ENCODE measurements at regions not wholly inside any gene's neighbourhood (a gene's known extent, or its start where the extent isn't known, plus 50 kb on each side); places are given as distances from the start of the nearest gene placed in this dataset.

- no peaks in the 10 kb centered on the region for H3K36me3 ChIP-seq
- no peaks in the 10 kb centered on the region for H3K4me1 ChIP-seq
- no peak overlapping the region for H3K4me3 ChIP-seq
- TF ChIP-seq CTCF (IDR thresholded peaks at IDR 0.05) = no peak
- no peak for FAIRE-seq
- no peak for ATAC-seq
- H3K27ac ChIP-seq = no peak overlapping the region
- DNase-seq = no peak
- WGBS, 2 donors = 88 to 96% methylated on average over 2 of the region's 2 CpGs
- intact Hi-C loops (cut with DNase I) = no loop called here
- no peaks in the 10 kb centered on the region for H3K27me3 ChIP-seq
- no peaks in the 10 kb centered on the region for H3K9me3 ChIP-seq
Measured at GRCh38 chr5:73268826-73269225, 95.8 kb downstream of the TMEM174 start.

- WGBS, 2 donors = 84 to 92% methylated on average over 8 of the region's 8 CpGs
- Histone ChIP-seq H3K27ac (no peak overlapping the region), H3K36me3 (no peaks in the 10 kb centered on the region), H3K4me3 (no peak overlapping the region), H3K27me3 (no peaks in the 10 kb centered on the region), H3K9me3 (no peaks in the 10 kb centered on the region), H3K4me1 (no peaks in the 10 kb centered on the region)
- intact Hi-C loops (cut with DNase I) = no loop called here
- DNase-seq = no peak
- TF ChIP-seq CTCF (IDR thresholded peaks at IDR 0.05) = no peak
- FAIRE-seq = no peak
- no peak for ATAC-seq
Measured at GRCh38 chr5:73267766-73268435, 94.9 kb downstream of the TMEM174 start.

- 79 to 84% methylated on average over 17 to 18 of the region's 18 CpGs for WGBS, 2 donors
- intact Hi-C loops (cut with DNase I) = no loop called here
- Histone ChIP-seq H3K27ac (no peak overlapping the region), H3K4me1 (no peaks in the 10 kb centered on the region), H3K36me3 (no peaks in the 10 kb centered on the region), H3K27me3 (no peaks in the 10 kb centered on the region), H3K4me3 (no peak overlapping the region), H3K9me3 (no peaks in the 10 kb centered on the region)
- no peak for TF ChIP-seq CTCF (IDR thresholded peaks at IDR 0.05)
- DNase-seq (no peak), FAIRE-seq (no peak), ATAC-seq (no peak)
Measured at GRCh38 chr5:73266925-73267765, 94.2 kb downstream of the TMEM174 start.

GRCh38 chr5:73266176-73266738 is 93.3 kb downstream of the TMEM174 start:
- Histone ChIP-seq H3K4me3 (no peak overlapping the region), H3K27ac (no peak overlapping the region), H3K36me3 (no peaks in the 10 kb centered on the region), H3K27me3 (no peaks in the 10 kb centered on the region), H3K9me3 (no peaks in the 10 kb centered on the region), H3K4me1 (no peaks in the 10 kb centered on the region)
- no peak for ATAC-seq
- 92 to 96% methylated on average over 5 of the region's 5 CpGs for WGBS, 2 donors
- intact Hi-C loops (cut with DNase I) = no loop called here
- no peak for TF ChIP-seq CTCF (IDR thresholded peaks at IDR 0.05)
- no peak for DNase-seq
- FAIRE-seq = no peak

All from pancreas (tissue), 10 donors.